ENCODE measurements at regions not wholly inside any gene's neighbourhood (a gene's known extent, or its start where the extent isn't known, plus 50 kb on each side); places are given as distances from the start of the nearest gene placed in this dataset.
"Not testable (repeated sequence)": the region's sequence is repeated elsewhere in the genome, so short reads cannot be mapped to it uniquely, and the experiment has no call there.

- DNase-seq (ENCODE audit: extremely low read depth in 1 of 2, low read depth in 1 of 2), result no peak
Measured at GRCh38 chr10:81541517-81541916, 333.5 kb upstream of the NRG3 start.

GRCh38 chr10:81546243-81546642 is 328.8 kb upstream of the NRG3 start:
- no peak for DNase-seq (ENCODE audit: extremely low read depth in 1 of 2, low read depth in 1 of 2)

DNA sequence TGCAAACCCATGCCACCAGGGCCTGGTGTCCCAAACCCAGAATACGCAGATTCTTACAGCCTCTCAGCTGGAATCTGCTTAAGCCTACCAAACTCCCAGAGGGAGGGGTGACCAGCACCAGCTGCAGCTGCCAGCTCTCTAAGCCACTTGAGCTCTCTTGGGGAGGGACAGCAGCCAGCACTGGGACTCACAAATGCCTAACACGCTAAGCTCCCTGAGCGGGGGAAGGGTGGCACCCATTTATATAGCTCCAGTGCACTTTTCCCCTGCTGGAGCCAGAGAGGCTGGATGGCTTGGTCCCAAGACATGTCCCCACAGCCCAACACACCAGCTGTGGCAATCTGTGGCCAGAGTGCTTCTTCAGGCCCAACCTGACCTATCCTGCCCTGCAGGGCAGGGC is 326.8 kb upstream of the NRG3 start:
- DNase-seq (ENCODE audit: extremely low read depth in 1 of 2, low read depth in 1 of 2), result no peak

DNA sequence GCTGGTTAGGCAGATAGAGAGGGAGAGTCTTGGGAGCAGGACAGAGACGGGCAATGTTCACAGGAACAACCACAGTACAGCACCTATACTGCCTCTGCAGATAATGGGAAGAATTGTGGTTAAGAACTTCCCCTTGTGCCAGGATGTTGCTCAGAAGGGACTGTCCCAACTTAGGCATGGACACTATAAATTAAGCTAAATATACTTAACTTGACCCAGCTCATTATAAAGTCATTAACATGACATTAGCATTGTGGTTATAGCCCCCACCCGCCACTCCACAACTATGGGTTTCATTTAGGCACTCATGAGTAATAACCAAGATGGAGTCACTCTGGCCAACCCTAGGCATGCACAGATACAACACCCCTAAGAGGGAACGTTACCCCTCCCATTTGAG is 310.9 kb upstream of the NRG3 start:
- no peak for DNase-seq (ENCODE audit: extremely low read depth in 1 of 2, low read depth in 1 of 2)

DNA sequence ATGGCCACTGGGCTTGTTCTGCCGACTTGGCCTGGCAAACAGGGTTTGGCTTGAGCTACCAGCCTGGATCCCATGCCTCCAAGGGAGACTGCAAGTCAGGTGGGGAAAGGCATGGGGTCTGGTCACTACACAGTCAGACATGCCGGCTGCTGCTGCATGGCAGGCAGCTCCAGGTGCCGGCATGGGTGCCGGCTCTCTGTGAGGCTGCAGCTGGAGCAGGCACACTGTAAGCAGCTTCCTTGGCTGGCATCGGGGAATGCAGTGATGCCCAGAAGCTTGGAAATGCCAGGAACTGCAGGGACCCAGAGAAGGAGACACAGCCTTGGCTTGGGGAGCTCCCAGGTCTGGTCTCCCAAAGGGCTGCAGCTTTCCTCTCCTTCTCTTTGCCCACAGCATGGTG is 305.5 kb upstream of the NRG3 start:
- no peak for DNase-seq (ENCODE audit: extremely low read depth in 1 of 2, low read depth in 1 of 2)

- DNase-seq (ENCODE audit: extremely low read depth in 1 of 2, low read depth in 1 of 2), result no peak
Measured at GRCh38 chr10:81570349-81570748, 304.6 kb upstream of the NRG3 start.

DNA sequence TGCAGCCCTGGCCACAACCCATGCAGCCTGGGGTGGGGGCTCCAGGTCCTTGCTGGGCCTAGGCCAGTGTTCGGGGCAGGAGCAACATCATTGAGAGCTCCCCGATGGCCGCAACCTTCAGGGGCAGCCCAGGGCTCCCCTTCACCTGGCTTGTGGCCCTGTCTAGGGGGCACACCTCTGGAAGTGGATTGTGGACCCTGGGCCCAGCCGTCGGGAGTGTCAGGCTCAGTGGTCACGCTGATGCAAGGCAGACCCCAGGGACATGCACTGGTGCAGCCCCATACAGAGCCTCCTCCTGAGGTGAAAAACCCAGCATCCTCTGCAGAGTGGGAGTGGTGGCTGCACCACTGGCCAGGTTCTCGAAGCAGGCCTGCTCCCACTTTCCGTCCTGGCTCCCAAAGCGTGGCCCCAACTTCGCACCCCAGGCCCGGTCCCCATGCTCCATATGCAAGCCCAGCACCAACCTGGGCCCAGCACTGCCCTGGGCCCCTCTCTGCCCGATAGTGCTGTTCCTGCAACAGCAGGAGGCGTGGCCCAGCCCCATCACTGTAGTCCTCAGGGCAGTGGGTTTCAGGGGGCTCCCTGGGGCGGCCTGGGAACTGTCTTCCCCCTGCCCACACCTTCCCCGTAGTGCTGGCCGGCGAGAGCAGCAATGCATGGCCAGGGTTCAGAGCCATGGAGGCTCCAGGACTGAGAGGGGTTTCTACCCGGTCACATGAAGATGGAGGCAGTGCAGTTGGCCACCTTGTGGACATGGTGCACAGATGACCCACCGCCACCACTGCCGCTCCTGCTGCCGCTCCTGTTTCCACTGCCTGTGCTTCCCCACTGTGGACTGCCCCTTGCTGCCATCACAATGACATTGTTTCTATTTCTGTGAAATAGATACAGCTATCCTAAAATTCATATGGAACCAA is 303.9 kb upstream of the NRG3 start:
- no peak for DNase-seq (ENCODE audit: extremely low read depth in 1 of 2, low read depth in 1 of 2)

- DNase-seq (ENCODE audit: extremely low read depth in 1 of 2, low read depth in 1 of 2), result no peak
Measured at GRCh38 chr10:81575036-81575435, 300.0 kb upstream of the NRG3 start.

- no peak for DNase-seq (ENCODE audit: extremely low read depth in 1 of 2, low read depth in 1 of 2)
Measured at GRCh38 chr10:81576336-81576735, 298.7 kb upstream of the NRG3 start.

DNA sequence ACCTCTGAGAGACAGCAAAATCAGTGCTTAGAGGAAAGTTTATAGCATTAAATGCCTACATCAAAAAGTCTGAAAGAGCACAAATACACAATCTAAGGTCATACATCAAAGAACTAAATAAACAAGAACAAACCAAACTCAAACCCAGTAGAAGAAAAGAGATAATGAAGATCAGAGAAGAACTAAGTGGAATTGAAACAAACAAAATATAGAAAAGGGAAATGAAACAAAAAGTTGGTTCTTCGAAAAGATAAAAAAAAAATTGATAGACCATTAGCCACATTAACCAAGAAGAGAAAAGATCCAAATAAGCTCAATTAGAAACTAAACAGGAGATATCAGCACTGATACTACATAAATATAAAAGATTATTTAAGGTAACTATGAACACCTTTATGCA is 280.0 kb upstream of the NRG3 start:
- no peak for DNase-seq (ENCODE audit: extremely low read depth in 1 of 2, low read depth in 1 of 2)

DNA sequence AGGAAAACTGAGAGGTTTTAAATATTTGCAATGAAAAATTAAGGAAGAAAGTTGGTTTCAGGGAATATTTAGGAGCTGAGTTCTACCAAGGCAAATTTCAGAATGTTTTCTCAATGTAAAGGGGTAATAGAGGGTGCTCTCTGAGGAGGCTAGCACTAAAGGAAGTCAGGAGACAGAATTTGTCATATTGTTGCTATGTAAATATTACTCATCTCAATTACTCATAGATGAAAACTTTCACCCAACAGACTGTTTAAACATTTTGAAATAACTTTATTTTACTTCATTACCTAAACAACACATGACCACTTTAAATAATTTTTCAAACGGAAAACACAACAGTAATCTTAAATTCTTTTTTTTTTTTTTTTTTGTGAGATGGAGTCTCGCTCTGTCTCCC is 274.8 kb upstream of the NRG3 start:
- DNase-seq (ENCODE audit: extremely low read depth in 1 of 2, low read depth in 1 of 2), result no peak

GRCh38 chr10:81603106-81603620 is 271.8 kb upstream of the NRG3 start:
- DNase-seq (ENCODE audit: extremely low read depth in 1 of 2, low read depth in 1 of 2), result no peak

DNA sequence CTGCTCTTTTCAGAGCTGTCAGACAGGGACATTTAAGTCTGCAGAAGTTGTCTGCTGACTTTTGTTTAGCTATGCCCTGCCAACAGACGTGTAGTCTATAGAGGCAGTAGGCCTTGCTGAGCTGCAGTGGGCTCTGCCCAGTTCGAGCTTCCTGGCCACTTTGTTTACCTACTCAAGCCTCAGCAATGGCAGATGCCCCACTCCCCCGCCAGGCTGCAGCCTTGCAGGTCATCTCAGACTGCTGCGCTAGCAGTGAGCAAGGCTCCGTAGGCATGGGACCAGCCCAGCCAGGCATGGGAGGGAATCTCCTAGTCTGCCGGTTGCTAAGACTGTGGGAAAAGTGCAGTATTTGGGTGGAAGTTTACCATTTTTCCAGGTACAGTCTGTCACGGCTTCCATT is 230.5 kb upstream of the NRG3 start:
- DNase-seq (ENCODE audit: extremely low read depth in 1 of 2, low read depth in 1 of 2), result not testable (repeated sequence)

DNA sequence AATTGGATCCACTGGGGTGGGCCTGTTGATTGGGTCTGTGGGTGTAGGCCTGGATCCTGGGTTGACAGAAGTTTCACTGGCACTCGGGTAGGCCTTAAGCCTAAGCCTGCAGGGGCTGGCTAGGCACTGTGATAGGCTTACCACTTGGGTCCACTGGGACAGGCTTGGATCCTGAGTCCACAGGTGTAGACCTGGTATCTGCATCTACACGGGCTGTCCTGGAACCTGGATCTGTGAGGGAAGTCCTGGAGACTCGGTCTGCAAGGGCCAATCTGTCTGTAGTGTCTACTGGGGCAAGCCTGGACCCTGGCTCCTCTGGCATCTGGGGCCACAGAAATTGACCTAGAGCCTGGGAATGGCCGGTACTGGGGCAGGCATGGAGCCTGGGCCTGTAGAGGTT is 219.0 kb upstream of the NRG3 start:
- no peak for DNase-seq (ENCODE audit: extremely low read depth in 1 of 2, low read depth in 1 of 2)

DNA sequence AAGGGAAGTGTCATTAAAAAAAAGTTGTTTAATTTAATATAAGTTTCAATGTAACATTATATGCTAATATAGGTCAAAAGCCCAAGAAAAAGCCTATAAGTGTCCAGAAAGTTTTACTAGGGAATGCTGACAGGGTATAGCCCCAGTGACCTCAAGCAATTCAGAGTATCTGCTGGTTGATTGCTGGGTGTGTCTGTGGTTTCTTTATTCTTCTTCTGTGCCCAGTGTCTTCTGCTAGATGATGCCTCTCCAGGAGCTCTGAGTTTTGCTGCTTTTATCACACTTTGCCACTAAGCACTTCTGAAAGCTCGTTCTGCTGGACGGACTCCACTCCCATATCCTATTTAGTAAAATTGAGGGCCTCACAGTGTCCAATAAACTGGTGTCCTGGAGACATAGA is 212.2 kb upstream of the NRG3 start:
- no peak for DNase-seq (ENCODE audit: extremely low read depth in 1 of 2, low read depth in 1 of 2)

DNA sequence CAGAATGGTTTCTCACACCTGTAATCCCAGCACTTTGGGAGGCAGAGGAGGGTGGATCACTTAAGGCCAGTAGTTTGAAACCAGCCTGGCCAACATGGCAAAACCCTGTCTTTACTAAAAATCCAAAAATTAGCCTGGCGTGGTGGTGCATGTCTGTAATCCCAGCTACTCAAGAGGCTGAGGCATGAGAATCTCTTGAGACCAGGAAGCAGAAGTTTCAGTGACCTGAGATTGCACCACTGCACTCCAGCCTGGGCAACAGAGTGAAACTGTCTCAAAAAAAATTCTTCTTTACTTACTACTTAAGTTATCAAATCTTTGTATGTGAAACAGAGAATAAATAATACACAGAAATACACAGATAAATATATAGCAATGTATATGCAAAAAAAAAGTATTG is 210.2 kb upstream of the NRG3 start:
- DNase-seq (ENCODE audit: extremely low read depth in 1 of 2, low read depth in 1 of 2), result not testable (repeated sequence)

DNA sequence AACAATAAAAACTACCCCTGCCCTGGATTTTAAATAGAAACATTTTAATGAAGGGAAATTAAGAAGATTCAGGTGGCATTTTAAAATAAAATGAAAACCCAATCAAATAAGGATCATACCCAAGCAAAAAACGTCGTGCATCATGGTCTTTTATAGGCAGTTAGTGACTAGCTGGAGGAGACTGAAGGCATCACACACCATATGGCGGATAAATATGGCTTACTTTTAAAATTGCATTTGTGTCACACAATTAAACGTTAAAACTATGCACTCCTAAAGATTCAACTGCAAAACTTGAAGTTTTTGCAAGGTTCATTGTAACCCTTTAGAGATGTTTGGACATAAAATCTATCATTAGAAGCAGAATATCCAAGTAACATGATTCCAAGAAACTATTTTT is 200.1 kb upstream of the NRG3 start:
- no peak for DNase-seq (ENCODE audit: extremely low read depth in 1 of 2, low read depth in 1 of 2)

- DNase-seq (ENCODE audit: extremely low read depth in 1 of 2, low read depth in 1 of 2), result no peak
Measured at GRCh38 chr10:81679291-81679690, 195.7 kb upstream of the NRG3 start.

GRCh38 chr10:81680359-81680758 is 194.6 kb upstream of the NRG3 start:
- DNase-seq (ENCODE audit: extremely low read depth in 1 of 2, low read depth in 1 of 2), result no peak

DNA sequence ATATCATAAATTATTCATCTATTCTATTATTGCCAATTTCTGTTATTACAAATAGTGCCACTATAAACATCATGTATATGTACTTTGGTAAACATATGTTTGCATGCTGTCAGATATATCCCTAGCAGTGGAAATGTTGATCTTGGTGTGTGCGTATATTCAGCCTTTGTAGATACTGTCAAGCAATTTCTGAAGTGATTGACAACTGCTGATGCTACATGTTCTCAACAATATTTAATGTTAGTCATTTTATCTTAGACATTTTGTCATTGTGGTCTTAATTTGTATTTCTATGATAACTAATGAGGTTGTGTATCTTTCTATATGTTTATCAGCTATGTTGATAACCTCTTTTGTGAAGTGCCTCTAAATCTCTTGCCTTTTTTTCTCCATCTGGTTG is 186.5 kb upstream of the NRG3 start:
- DNase-seq (ENCODE audit: extremely low read depth in 1 of 2, low read depth in 1 of 2), result no peak

DNA sequence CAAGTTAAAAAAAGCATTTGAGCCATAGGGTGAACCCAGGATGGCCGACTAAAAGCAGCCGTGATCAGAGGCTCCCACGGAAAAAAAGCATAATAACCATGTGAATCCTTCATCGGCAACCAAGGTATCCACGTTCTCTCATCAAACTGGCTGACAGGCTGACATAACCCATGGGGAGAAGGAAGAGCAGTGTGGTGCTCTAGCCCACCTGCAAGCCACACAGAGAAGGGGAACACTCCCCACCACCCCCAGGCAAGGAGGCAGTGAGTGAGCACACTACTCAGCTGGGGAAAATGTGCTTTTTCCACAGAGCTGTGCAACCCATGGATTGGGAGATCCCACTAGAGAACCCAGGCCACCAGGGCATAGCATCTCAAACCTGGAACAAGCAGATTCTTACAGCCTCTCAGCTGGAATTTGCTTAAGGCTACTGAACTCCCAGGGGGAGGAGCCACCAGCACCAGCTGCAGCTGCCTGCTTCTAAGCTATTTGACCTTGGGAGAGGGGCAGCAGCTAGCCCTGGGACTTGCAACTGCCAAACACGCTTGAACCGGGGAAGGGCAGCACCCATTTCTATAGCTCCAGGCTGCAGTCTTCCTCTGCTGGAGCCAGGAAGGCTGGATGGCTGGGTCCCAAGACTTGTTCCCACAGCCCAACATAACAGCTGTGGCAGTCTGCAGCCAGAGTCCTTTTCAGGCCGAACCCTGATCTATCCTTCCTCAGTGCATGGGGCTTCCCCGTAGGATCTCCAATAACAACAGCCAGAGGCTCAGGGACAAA is 178.2 kb upstream of the NRG3 start:
- no peak for DNase-seq (ENCODE audit: extremely low read depth in 1 of 2, low read depth in 1 of 2)

DNA sequence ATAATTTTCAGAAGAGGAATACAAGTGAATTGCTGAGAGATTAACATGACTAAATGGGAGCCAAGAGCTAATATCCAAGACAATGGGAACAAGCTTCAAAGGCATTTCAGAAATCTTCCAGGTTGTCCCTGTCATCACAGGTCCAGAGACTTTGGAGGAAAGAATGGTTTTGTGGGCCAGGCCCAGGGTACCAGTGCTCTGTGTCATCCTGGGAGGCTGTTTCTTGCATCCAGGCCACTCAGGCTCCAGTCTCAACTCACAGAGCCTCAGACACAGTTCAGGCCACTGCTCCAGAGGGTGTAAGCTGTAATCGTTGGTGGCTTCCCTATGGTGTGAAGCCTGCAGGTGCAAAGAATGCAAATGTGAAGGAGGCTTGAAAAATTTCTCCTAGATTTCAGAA is 170.4 kb upstream of the NRG3 start:
- no peak for DNase-seq (ENCODE audit: extremely low read depth in 1 of 2, low read depth in 1 of 2)
